Fibroblast of lung (primary cell): ENCODE measurements at regions not wholly inside any gene's neighbourhood (a gene's known extent, or its start where the extent isn't known, plus 50 kb on each side); places are given as distances from the start of the nearest gene placed in this dataset.

Experiments
- CTCF ChIP-seq, 2 donors: IDR thresholded peaks in 1 of 2; conservative IDR thresholded peaks in 1 of 2; 1 replicate in 1 of 2; 2 replicates in 1 of 2; pipeline ENCODE4 v1.5.1; 2011 to 2012; ENCODE audit warnings: low read length in 2 of 2, control low read depth in 1 of 2, inconsistent platforms in 1 of 2, low read depth in 1 of 2, mild to moderate bottlenecking in 1 of 2
- EZH2 ChIP-seq: IDR thresholded peaks from 2 replicates; pipeline ENCODE4 v1.5.1; 2012; ENCODE audit warnings: low read length, control low read depth, mild to moderate bottlenecking; ENCODE audit errors: missing control alignments

- TF ChIP-seq EZH2 (no peak), CTCF (conservative IDR thresholded peaks at IDR 0.05 in 1 of 2, IDR thresholded peaks at IDR 0.05 in 1 of 2; ENCODE audit: low read depth in 1 of 2, low read length in 2 of 2) (no peak)
Measured at GRCh38 chr1:229986737-229987337, 80.2 kb upstream of the GALNT2 start.
